GM06990 (cell line): ENCODE measurements at regions not wholly inside any gene's neighbourhood (a gene's known extent, or its start where the extent isn't known, plus 50 kb on each side); places are given as distances from the start of the nearest gene placed in this dataset.

ENCODE experiments used
- DNase-seq: peaks from one replicate; pipeline ENCODE4 v3.0.0-alpha.2; 2011; ENCODE audit not compliant: insufficient read length; ENCODE audit errors: extremely low read depth
- H3K27me3 ChIP-seq: replicated peaks from 2 replicates; pipeline ENCODE4 v1.6.0; 2011; ENCODE audit warnings: low read length; ENCODE audit not compliant: control insufficient read depth, insufficient read depth
- H3K36me3 ChIP-seq: 2 replicates; pipeline ENCODE4 v1.5.1; 2011; ENCODE audit warnings: low read length; ENCODE audit not compliant: control insufficient read depth, insufficient read depth
- H3K4me3 ChIP-seq: replicated peaks from 2 replicates; pipeline ENCODE4 v1.5.1; 2011; ENCODE audit warnings: low read depth, mild to moderate bottlenecking, control low read depth, low read length
- TF ChIP-seq, protein P1 (sequence below): IDR thresholded peaks from 2 replicates; pipeline ENCODE4 v1.5.1; 2011; ENCODE audit warnings: low read length, control low read depth, mild to moderate bottlenecking, inconsistent platforms; ENCODE audit not compliant: insufficient read depth, poor library complexity, severe bottlenecking

DNA sequence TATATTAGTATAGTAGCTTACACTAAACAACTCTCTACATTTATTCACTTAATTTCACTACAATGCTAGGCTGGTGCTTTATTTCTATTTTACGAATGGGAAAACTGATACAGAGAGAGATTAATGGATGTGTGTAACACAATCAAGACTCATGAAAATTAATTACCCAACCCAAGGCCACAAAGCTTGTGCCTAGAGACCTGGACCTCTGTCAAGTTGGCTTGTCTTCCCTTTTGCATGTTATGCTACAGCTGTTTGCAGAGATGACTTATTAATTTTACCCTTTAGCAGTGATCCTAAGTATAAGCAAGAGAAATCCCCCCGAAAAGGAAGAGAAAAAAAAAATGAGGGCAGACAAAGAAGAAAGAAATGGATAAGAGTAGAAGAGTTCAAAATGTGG lies 162.5 kb downstream of the C3orf38 start:
- no peak for DNase-seq
- TF ChIP-seq, protein P1, sequence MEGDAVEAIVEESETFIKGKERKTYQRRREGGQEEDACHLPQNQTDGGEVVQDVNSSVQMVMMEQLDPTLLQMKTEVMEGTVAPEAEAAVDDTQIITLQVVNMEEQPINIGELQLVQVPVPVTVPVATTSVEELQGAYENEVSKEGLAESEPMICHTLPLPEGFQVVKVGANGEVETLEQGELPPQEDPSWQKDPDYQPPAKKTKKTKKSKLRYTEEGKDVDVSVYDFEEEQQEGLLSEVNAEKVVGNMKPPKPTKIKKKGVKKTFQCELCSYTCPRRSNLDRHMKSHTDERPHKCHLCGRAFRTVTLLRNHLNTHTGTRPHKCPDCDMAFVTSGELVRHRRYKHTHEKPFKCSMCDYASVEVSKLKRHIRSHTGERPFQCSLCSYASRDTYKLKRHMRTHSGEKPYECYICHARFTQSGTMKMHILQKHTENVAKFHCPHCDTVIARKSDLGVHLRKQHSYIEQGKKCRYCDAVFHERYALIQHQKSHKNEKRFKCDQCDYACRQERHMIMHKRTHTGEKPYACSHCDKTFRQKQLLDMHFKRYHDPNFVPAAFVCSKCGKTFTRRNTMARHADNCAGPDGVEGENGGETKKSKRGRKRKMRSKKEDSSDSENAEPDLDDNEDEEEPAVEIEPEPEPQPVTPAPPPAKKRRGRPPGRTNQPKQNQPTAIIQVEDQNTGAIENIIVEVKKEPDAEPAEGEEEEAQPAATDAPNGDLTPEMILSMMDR: no peak
- Histone ChIP-seq H3K36me3 (no peaks in the 10 kb centered on the region), H3K27me3 (no peaks in the 10 kb centered on the region), H3K4me3 (no peak overlapping the region)

DNA sequence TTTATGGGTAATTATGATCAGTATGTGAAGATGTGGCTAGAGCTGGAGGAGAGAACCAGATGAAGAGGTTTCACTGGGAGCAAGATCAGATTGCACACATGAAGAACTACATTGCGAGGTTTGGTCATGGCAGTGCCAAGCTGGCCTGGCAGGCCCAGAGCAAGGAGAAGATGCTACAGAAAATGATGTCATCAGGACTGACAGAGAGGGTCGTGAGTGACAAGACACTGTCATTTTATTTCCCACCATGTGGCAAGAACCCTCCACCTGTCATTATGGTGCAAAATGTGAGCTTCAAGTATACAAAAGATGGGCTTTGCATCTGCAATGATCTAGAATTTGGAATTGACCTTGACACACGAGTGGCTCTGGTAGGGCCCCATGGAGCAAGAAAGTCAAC lies 168.3 kb downstream of the C3orf38 start:
- no peak overlapping the region for H3K4me3 ChIP-seq
- H3K36me3 ChIP-seq: no peaks in the 10 kb centered on the region
- H3K27me3 ChIP-seq: no peaks in the 10 kb centered on the region
- no peak for DNase-seq
- TF ChIP-seq, protein P1: no peak

DNA sequence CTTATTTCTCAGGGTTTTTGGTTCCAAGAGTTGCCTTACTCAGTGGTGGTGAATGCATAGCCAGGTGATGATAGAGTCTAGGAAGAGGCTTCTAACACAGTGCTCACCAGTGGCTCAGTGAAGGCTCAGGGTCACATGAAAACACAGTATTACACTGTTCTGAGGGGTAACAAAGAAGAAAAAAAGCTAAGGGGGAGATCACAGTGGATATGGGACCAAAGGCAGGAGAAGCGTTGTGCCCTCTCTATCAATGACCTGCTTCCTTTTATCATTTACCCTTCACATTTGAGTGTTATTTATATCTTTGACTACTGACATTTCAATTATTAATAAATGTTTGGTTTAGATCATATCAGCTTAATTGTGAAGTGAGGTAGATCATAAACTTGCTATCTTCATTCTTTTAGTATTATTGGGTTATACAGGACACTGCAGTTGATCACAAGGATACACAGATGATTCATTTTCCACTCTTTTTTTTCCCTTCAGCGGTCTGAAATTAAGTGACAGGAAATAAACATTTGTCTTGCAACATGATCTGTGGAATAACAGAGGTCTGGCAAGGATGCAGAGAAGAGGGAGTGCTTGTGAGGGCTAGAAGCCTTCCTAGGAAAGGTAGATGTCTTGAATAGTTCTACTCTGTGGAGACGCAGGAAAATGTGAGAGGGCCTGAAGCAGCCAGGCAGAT lies 171.7 kb downstream of the C3orf38 start:
- no peaks in the 10 kb centered on the region for H3K27me3 ChIP-seq
- DNase-seq: no peak
- TF ChIP-seq, protein P1: no peak
- no peaks in the 10 kb centered on the region for H3K36me3 ChIP-seq
- no peak overlapping the region for H3K4me3 ChIP-seq

DNA sequence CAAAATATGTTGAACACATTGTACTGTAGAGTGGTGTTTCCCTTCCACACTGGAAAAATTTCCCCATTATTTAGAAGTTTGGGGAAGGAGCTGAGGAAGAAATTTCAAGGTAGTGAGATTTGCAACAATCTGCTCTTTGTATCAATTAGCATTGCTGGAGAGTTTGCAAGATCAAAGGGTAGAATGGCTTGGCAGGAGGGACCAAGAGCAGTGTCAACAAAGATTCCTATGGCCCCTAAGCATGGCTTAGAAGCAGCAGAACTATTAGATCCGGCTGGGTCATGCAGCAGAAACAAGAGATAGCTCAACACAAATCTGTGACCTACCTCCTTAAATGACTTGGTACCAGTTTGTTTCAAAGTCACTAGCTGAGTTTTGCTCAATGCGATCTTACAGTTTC lies 175.0 kb downstream of the C3orf38 start:
- TF ChIP-seq, protein P1: no peak
- Histone ChIP-seq H3K4me3 (no peak overlapping the region), H3K27me3 (no peaks in the 10 kb centered on the region), H3K36me3 (no peaks in the 10 kb centered on the region)
- DNase-seq: no peak

DNA sequence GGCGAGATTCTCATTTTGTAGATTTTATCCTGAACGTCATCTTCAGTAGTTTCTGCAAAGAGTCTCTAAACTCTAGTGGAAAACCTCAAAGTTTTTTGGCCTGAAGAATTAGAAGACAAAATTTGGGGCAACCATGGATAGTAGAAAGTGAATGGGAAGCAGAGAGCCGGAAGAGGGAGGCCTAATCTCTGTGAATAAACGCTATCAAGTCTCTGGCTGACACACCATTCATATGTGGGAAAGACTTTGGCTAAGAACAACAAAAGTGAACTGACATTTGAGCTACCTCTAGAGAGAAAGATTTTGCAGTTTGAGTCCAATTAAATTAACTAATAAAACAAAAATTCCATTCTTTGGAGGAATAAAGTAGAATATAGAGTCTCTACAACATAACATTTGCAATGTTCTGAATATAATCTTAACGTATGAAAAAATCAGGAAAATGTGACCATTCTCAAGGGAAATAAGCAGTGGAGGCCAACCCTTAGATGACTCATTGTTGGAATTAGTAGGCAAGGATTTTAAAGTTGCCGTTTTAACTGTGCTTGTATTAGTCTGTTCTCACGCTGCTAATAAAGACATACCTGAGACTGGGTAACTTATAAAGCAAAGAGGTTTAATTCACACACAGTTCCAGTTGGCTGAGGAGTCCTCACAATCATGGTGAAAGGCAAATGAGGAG lies 184.6 kb downstream of the C3orf38 start:
- no peak overlapping the region for H3K4me3 ChIP-seq
- no peaks in the 10 kb centered on the region for H3K27me3 ChIP-seq
- no peaks in the 10 kb centered on the region for H3K36me3 ChIP-seq
- DNase-seq: no peak
- TF ChIP-seq, protein P1: no peak

DNA sequence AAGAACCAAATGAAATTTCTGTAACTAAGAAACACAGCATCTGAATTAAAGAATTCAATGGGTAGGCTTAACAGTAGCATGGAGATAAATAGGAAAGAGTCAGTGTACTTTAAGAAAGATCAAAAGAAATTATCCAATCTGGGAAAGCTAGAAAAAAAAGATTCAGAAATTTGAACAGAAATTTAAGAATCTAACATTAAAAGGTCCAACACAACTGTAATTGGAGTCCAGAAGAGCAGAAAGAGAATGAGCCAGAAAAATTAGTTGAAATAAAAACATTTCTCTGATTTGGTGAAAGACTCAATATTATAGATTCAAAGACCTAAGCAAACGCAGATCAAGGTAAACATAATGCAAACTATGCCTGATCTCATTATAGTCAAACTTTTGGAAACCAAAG lies 187.1 kb downstream of the C3orf38 start:
- TF ChIP-seq, protein P1: no peak
- no peaks in the 10 kb centered on the region for H3K36me3 ChIP-seq
- H3K27me3 ChIP-seq: no peaks in the 10 kb centered on the region
- DNase-seq: no peak
- H3K4me3 ChIP-seq: no peak overlapping the region
